ENCODE measurements at regions not wholly inside any gene's neighbourhood (a gene's known extent, or its start where the extent isn't known, plus 50 kb on each side); places are given as distances from the start of the nearest gene placed in this dataset.

- no peak overlapping the region for H3K27ac ChIP-seq (ENCODE audit: low read depth, low read length)
- intact Hi-C loops (cut with micrococcal nuclease): no loop called here
- no peaks in the 10 kb centered on the region for H3K36me3 ChIP-seq (ENCODE audit: control insufficient read depth in 1 of 2, insufficient read depth in 2 of 2, low read length in 2 of 2)
- no peaks in the 10 kb centered on the region for H3K27me3 ChIP-seq (ENCODE audit: insufficient read depth, low read length)
- DNase-seq (ENCODE audit: low read depth, low spot score): no peak
- H2AFZ ChIP-seq (ENCODE audit: low read depth, low read length, poor library complexity, severe bottlenecking): no peak overlapping the region
- no peak overlapping the region for H3K4me3 ChIP-seq (replicated peaks in 1 of 2; ENCODE audit: low read depth in 1 of 2, low read length in 2 of 2)
- H3K4me1 ChIP-seq (ENCODE audit: control insufficient read depth in 1 of 2, insufficient read depth in 2 of 2, low read length in 2 of 2): no peaks in the 10 kb centered on the region
- H3K9ac ChIP-seq (ENCODE audit: low read length): no peak overlapping the region
- TF ChIP-seq EGR1 (IDR thresholded peaks at IDR 0.05; ENCODE audit: low read depth) (no peak), TCF7L2 (IDR thresholded peaks at IDR 0.05; ENCODE audit: borderline replicate concordance, extremely low read depth, insufficient read depth, insufficient read length) (no peak), FOSL1 (IDR thresholded peaks at IDR 0.05; ENCODE audit: low read depth) (no peak), SIN3A (IDR thresholded peaks at IDR 0.05; ENCODE audit: low read depth) (no peak), EZH2phosphoT487 (IDR thresholded peaks at IDR 0.05; ENCODE audit: borderline replicate concordance) (no peak), SRF (IDR thresholded peaks at IDR 0.05; ENCODE audit: low read depth) (no peak)
- H3K9me3 ChIP-seq (ENCODE audit: control insufficient read depth in 1 of 2, insufficient read depth in 1 of 2, low read depth in 1 of 2, low read length in 2 of 2): no peaks in the 10 kb centered on the region
- CTCF ChIA-PET: no interaction called here
- no peaks in the 10 kb centered on the region for H3K79me2 ChIP-seq (ENCODE audit: insufficient read depth, low read length)
- ATAC-seq: no peak
- no peaks in the 10 kb centered on the region for H3K9me2 ChIP-seq (ENCODE audit: insufficient read depth)
- H4K20me1 ChIP-seq (ENCODE audit: insufficient read depth): no peaks in the 10 kb centered on the region
- no peak overlapping the region for H3K4me2 ChIP-seq (ENCODE audit: low read length)
- RAD21 ChIA-PET (ENCODE audit: low non-redundant PET in 1 of 2, low total read pairs in 2 of 2, uncharacterized antibody in 2 of 2, unreplicated experiment in 2 of 2): no interaction called here
- POLR2A ChIA-PET: no interaction called here
- BruUV-seq (replicated peaks): no TSS peak
Observed at GRCh38 chr7:42605406-42606192, 306.3 kb downstream of the C7orf25 start.

GRCh38 chr7:42603496-42603895 lies 308.4 kb downstream of the C7orf25 start:
- no peak overlapping the region for H3K4me3 ChIP-seq (replicated peaks in 1 of 2; ENCODE audit: low read depth in 1 of 2, low read length in 2 of 2)
- ChIA-PET CTCF (no interaction called here), POLR2A (no interaction called here), RAD21 (ENCODE audit: low non-redundant PET in 1 of 2, low total read pairs in 2 of 2, uncharacterized antibody in 2 of 2, unreplicated experiment in 2 of 2) (no interaction called here)
- no peaks in the 10 kb centered on the region for H3K4me1 ChIP-seq (ENCODE audit: control insufficient read depth in 1 of 2, insufficient read depth in 2 of 2, low read length in 2 of 2)
- H3K4me2 ChIP-seq (ENCODE audit: low read length): no peak overlapping the region
- H2AFZ ChIP-seq (ENCODE audit: low read depth, low read length, poor library complexity, severe bottlenecking): no peak overlapping the region
- no peaks in the 10 kb centered on the region for H3K9me2 ChIP-seq (ENCODE audit: insufficient read depth)
- H3K36me3 ChIP-seq (ENCODE audit: control insufficient read depth in 1 of 2, insufficient read depth in 2 of 2, low read length in 2 of 2): no peaks in the 10 kb centered on the region
- no peak overlapping the region for H3K27ac ChIP-seq (ENCODE audit: low read depth, low read length)
- no TSS peak for BruUV-seq (replicated peaks)
- DNase-seq (ENCODE audit: low read depth, low spot score): no peak
- H3K9me3 ChIP-seq (ENCODE audit: control insufficient read depth in 1 of 2, insufficient read depth in 1 of 2, low read depth in 1 of 2, low read length in 2 of 2): no peaks in the 10 kb centered on the region
- no peaks in the 10 kb centered on the region for H4K20me1 ChIP-seq (ENCODE audit: insufficient read depth)
- H3K79me2 ChIP-seq (ENCODE audit: insufficient read depth, low read length): no peaks in the 10 kb centered on the region
- no peak overlapping the region for H3K9ac ChIP-seq (ENCODE audit: low read length)
- ATAC-seq: no peak
- intact Hi-C loops (cut with micrococcal nuclease): no loop called here
- H3K27me3 ChIP-seq (ENCODE audit: insufficient read depth, low read length): no peaks in the 10 kb centered on the region
- TF ChIP-seq CTCF (IDR thresholded peaks at IDR 0.05 in 2 of 3, conservative IDR thresholded peaks at IDR 0.05 in 1 of 3; ENCODE audit: borderline replicate concordance in 1 of 3, insufficient read depth in 1 of 3, low read depth in 2 of 3, low read length in 2 of 3): no peak
- TF ChIP-seq EZH2phosphoT487 (IDR thresholded peaks at IDR 0.05; ENCODE audit: borderline replicate concordance): no peak
- no peak for TF ChIP-seq REST (IDR thresholded peaks at IDR 0.05; ENCODE audit: low read depth)
- no peak for TF ChIP-seq SIN3A (IDR thresholded peaks at IDR 0.05; ENCODE audit: low read depth)
- no peak for TF ChIP-seq ZNF274 (IDR thresholded peaks at IDR 0.05; ENCODE audit: low read depth, low read length)
- no peak for TF ChIP-seq CBX3 (IDR thresholded peaks at IDR 0.05; ENCODE audit: low read depth)
- no peak for TF ChIP-seq ZFX (IDR thresholded peaks at IDR 0.05)
- no peak for TF ChIP-seq POLR2A (IDR thresholded peaks at IDR 0.05; ENCODE audit: borderline replicate concordance, extremely low read depth, insufficient read depth, insufficient read length)
- TF ChIP-seq EGR1 (IDR thresholded peaks at IDR 0.05; ENCODE audit: low read depth): no peak
- TF ChIP-seq FOSL1 (IDR thresholded peaks at IDR 0.05; ENCODE audit: low read depth): no peak
